HCT116 (cell line): ENCODE measurements at regions not wholly inside any gene's neighbourhood (a gene's known extent, or its start where the extent isn't known, plus 50 kb on each side); places are given as distances from the start of the nearest gene placed in this dataset.

Experiments
- ATAC-seq: fragments of 200-7000 bp; cut with Tn5 transposase; 2 replicates; pipeline ENCODE4 v1.9.1; 2020; ENCODE audit warnings: mild to moderate bottlenecking, moderate library complexity
- BruUV-seq: library from RNA; stranded (reverse); fragments of 400-500 nt; replicated peaks from 2 replicates; lab custom pipeline; 2021; lab: Mats Ljungman, UMichigan
- CTCF ChIA-PET: fragments of 300-600 bp; sonication (Branson Sonifier 250); formaldehyde crosslinking; loops from one replicate; lab custom pipeline; 2021; ENCODE audit warnings: antibody characterized with exemption; lab: Charles Lee
- POLR2A ChIA-PET: fragments of 300-600, 350-600 bp; sonication (Branson Sonifier 250); formaldehyde crosslinking; loops from one replicate; lab custom pipeline; 2021; ENCODE audit warnings: antibody characterized with exemption; lab: Charles Lee
- RAD21 ChIA-PET, 2 experiments: fragments of 300-600 bp; sonication (Branson Sonifier 250); formaldehyde crosslinking; loops; one replicate each; lab custom pipeline; 2023; ENCODE audit warnings: low total read pairs in 2 of 2; ENCODE audit not compliant: uncharacterized antibody in 2 of 2, unreplicated experiment in 2 of 2, low non-redundant PET in 1 of 2; lab: Charles Lee
- DNase-seq: peaks from one replicate; pipeline ENCODE4 v3.0.0-alpha.2; 2010; ENCODE audit warnings: low read depth, low spot score
- H2AFZ ChIP-seq: fragments of 200-600 bp; shearing (Covaris generic), sonication (generic); 2 replicates; pipeline ENCODE4 v1.6.1; 2017; ENCODE audit warnings: low read depth, mixed run types, mixed read lengths, antibody characterized with exemption, low read length; ENCODE audit not compliant: poor library complexity, severe bottlenecking
- H3K27ac ChIP-seq: 2 replicates; pipeline ENCODE4 v1.5.1; 2012; ENCODE audit warnings: low read depth, low read length
- H3K27me3 ChIP-seq: fragments of 200-600 bp; sonication (generic); 2 replicates; pipeline ENCODE4 v1.6.1; 2016; ENCODE audit warnings: mixed run types, low read length, mixed read lengths; ENCODE audit not compliant: insufficient read depth
- H3K36me3 ChIP-seq, 2 experiments: fragments of 200-500 bp in 1 of 2; fragments of 200-600 bp in 1 of 2; sonication (Bioruptor generic) in 1 of 2; sonication (generic) in 1 of 2; 2 replicates each; pipeline versions ENCODE4 v1.5.1 to v1.6.1; 2014 to 2016; ENCODE audit warnings: low read length in 2 of 2, inconsistent platforms in 1 of 2, mixed read lengths in 1 of 2, mixed run types in 1 of 2; ENCODE audit not compliant: insufficient read depth in 2 of 2, control insufficient read depth in 1 of 2
- H3K4me1 ChIP-seq, 2 experiments: fragments of 200-600 bp in 1 of 2; sonication (generic) in 1 of 2; 2 replicates each; pipeline versions ENCODE4 v1.5.1 to v1.6.1; 2012 to 2017; ENCODE audit warnings: low read length in 2 of 2, inconsistent platforms in 1 of 2, mild to moderate bottlenecking in 1 of 2, mixed read lengths in 1 of 2, mixed run types in 1 of 2, moderate library complexity in 1 of 2; ENCODE audit not compliant: insufficient read depth in 2 of 2, control insufficient read depth in 1 of 2
- H3K4me2 ChIP-seq: fragments of 200-600 bp; sonication (generic); 2 replicates; pipeline ENCODE4 v1.6.1; 2017; ENCODE audit warnings: mixed run types, low read length, mixed read lengths
- H3K4me3 ChIP-seq, 2 experiments: fragments of 200-600 bp in 1 of 2; sonication (generic) in 1 of 2; replicated peaks in 1 of 2; 2 replicates each; pipeline ENCODE4 v1.5.1; 2011 to 2016; ENCODE audit warnings: low read length in 2 of 2, control low read depth in 1 of 2, low read depth in 1 of 2, mild to moderate bottlenecking in 1 of 2, mixed read lengths in 1 of 2, mixed run types in 1 of 2
- H3K79me2 ChIP-seq: fragments of 200-600 bp; sonication (generic); 2 replicates; pipeline ENCODE4 v1.6.1; 2017; ENCODE audit warnings: mild to moderate bottlenecking, mixed run types, low read length, moderate library complexity, mixed read lengths; ENCODE audit not compliant: insufficient read depth
- H3K9ac ChIP-seq: fragments of 200-600 bp; sonication (generic); 2 replicates; pipeline ENCODE4 v1.6.1; 2016; ENCODE audit warnings: low read length, mixed read lengths
- H3K9me2 ChIP-seq: fragments of 200-600 bp; sonication (generic), shearing (Covaris generic); 2 replicates; pipeline ENCODE4 v1.6.1; 2017; ENCODE audit warnings: mixed run types, mild to moderate bottlenecking, moderate library complexity; ENCODE audit not compliant: insufficient read depth
- H3K9me3 ChIP-seq, 2 experiments: fragments of 200-500 bp in 1 of 2; fragments of 200-600 bp in 1 of 2; sonication (Bioruptor generic) in 1 of 2; sonication (generic) in 1 of 2; 2 replicates each; pipeline ENCODE4 v1.6.1; 2014 to 2017; ENCODE audit warnings: low read length in 2 of 2, mixed read lengths in 2 of 2, inconsistent platforms in 1 of 2, low read depth in 1 of 2, mild to moderate bottlenecking in 1 of 2, mixed run types in 1 of 2, moderate library complexity in 1 of 2; ENCODE audit not compliant: control insufficient read depth in 1 of 2, insufficient read depth in 1 of 2
- H4K20me1 ChIP-seq: fragments of 200-600 bp; sonication (generic), shearing (Covaris generic); 2 replicates; pipeline ENCODE4 v1.6.1; 2017; ENCODE audit warnings: mixed run types, mild to moderate bottlenecking, moderate library complexity; ENCODE audit not compliant: insufficient read depth
- ATF3 ChIP-seq: IDR thresholded peaks from 2 replicates; pipeline ENCODE4 v1.6.1; 2012
- CEBPB ChIP-seq: IDR thresholded peaks from 2 replicates; pipeline ENCODE4 v1.6.1; 2012; ENCODE audit warnings: low read depth
- ELF1 ChIP-seq: IDR thresholded peaks from 2 replicates; pipeline ENCODE4 v1.6.1; 2012; ENCODE audit warnings: low read depth, borderline replicate concordance
- EZH2 ChIP-seq: fragments of 200-600 bp; sonication (generic); IDR thresholded peaks from 2 replicates; pipeline ENCODE4 v1.6.1; 2017; ENCODE audit warnings: antibody characterized with exemption, mixed run types
- FOSL1 ChIP-seq: IDR thresholded peaks from 2 replicates; pipeline ENCODE4 v1.6.1; 2012; ENCODE audit warnings: low read depth
- MAX ChIP-seq: IDR thresholded peaks from 2 replicates; pipeline ENCODE4 v1.6.1; 2012
- POLR2A ChIP-seq: IDR thresholded peaks from 2 replicates; pipeline ENCODE4 v1.7.0; 2011; ENCODE audit warnings: borderline replicate concordance; ENCODE audit not compliant: insufficient read depth, insufficient read length; ENCODE audit errors: extremely low read depth
- RAD21 ChIP-seq: IDR thresholded peaks from 2 replicates; pipeline ENCODE4 v1.6.1; 2012; ENCODE audit warnings: low read depth, mild to moderate bottlenecking
- SIN3A ChIP-seq: IDR thresholded peaks from 2 replicates; pipeline ENCODE4 v1.6.1; 2012; ENCODE audit warnings: low read depth
- SP1 ChIP-seq: IDR thresholded peaks from 2 replicates; pipeline ENCODE4 v1.6.1; 2012; ENCODE audit warnings: low read depth
- SRF ChIP-seq: IDR thresholded peaks from 2 replicates; pipeline ENCODE4 v1.6.1; 2012; ENCODE audit warnings: low read depth
- TCF7L2 ChIP-seq: IDR thresholded peaks from 2 replicates; pipeline ENCODE4 v1.7.0; 2011; ENCODE audit warnings: borderline replicate concordance, inconsistent platforms; ENCODE audit not compliant: insufficient read depth, insufficient read length; ENCODE audit errors: extremely low read depth
- ZFX ChIP-seq: fragments of 450-650 bp; IDR thresholded peaks from 2 replicates; pipeline ENCODE4 v1.6.1; 2017
- ZNF274 ChIP-seq: fragments of 200-500 bp; sonication (Bioruptor generic); IDR thresholded peaks from 2 replicates; pipeline ENCODE4 v1.6.1; 2014; ENCODE audit warnings: mild to moderate bottlenecking, low read depth, low read length, inconsistent platforms
- intact Hi-C: fragments of 100-400 bp; cut with micrococcal nuclease; formaldehyde crosslinking; loops from 2 replicates; pipeline ENCODE4 v1.10.0; 2022
- TF ChIP-seq, protein P1 (sequence below): IDR thresholded peaks from 2 replicates; pipeline ENCODE4 v1.6.1; 2012; ENCODE audit warnings: low read depth
- TF ChIP-seq, protein P2 (sequence below), 3 experiments: fragments of 200-600 bp in 1 of 3; sonication (generic) in 1 of 3; IDR thresholded peaks in 2 of 3; conservative IDR thresholded peaks in 1 of 3; 2 replicates each; pipeline ENCODE4 v1.5.1; 2012 to 2017; ENCODE audit warnings: low read depth in 2 of 3, low read length in 2 of 3, antibody characterized with exemption in 1 of 3, borderline replicate concordance in 1 of 3, control low read depth in 1 of 3, mild to moderate bottlenecking in 1 of 3, mixed read lengths in 1 of 3, mixed run types in 1 of 3, moderate library complexity in 1 of 3; ENCODE audit not compliant: insufficient read depth in 1 of 3

DNA sequence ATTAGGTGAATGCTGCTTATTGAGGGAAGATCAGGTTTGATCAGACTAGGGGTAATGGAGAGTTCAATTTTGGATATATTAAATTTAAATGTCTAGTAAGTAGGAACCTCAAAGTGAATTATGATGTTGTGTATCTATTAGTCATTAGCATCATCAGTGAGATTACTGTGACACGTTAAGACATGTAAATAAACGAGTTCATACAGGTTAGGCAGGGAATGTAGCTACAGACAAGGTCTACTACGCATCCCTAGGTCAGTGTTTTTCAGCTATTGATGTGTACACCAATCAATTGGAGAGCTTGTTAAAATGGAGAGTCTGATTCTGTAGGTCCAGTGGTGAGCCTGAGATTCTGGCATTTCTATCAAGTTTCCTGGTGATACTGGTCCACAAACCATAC is 120.1 kb upstream of the LRRC4C start:
- POLR2A ChIA-PET: no interaction called here
- TF ChIP-seq RAD21 (no peak), CEBPB (no peak)
- Histone ChIP-seq H3K9me2 (no peaks in the 10 kb centered on the region), H3K9ac (no peak overlapping the region), H3K4me2 (no peak overlapping the region), H3K4me1 (no peaks in the 10 kb centered on the region), H3K9me3 (peaks cover 5 to 8% of the 10 kb centered on the region in 2 experiments; a peak in 2 of 4 replicates), H3K27me3 (no peaks in the 10 kb centered on the region), H2AFZ (no peak overlapping the region), H3K79me2 (no peaks in the 10 kb centered on the region), H3K27ac (no peak overlapping the region), H3K4me3 (no peak overlapping the region), H3K36me3 (no peaks in the 10 kb centered on the region), H4K20me1 (no peaks in the 10 kb centered on the region)
- intact Hi-C loops: no loop called here
- ATAC-seq (no peak), DNase-seq (no peak)
- no TSS peak for BruUV-seq
- CTCF ChIA-PET: no interaction called here
- RAD21 ChIA-PET: no interaction called here

DNA sequence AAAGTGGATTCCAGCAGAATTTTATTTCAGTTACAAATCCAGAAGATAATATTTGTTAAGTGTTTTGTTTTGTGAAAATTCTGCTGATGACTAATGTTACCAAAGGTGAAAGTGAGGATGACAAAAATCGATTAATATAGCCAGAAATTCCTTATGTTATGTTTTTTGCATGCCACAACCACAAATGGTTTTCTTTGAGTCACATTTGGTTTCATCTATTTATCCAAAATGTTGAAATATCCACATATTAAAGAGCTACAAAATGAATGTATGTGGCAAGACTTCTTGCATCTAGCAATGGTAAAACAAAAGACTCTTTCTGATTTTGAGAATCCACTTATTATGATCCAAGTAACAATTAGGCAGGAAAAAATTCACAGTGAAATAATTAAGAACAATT is 150.1 kb upstream of the LRRC4C start:
- Histone ChIP-seq H3K9ac (no peak overlapping the region), H2AFZ (no peak overlapping the region), H3K4me1 (no peaks in the 10 kb centered on the region), H3K9me3 (peaks cover 3 to 16% of the 10 kb centered on the region in 2 experiments; a peak in 2 of 4 replicates), H3K4me2 (no peak overlapping the region), H3K27ac (no peak overlapping the region), H3K36me3 (no peaks in the 10 kb centered on the region), H3K4me3 (no peak overlapping the region), H3K79me2 (no peaks in the 10 kb centered on the region), H4K20me1 (no peaks in the 10 kb centered on the region), H3K27me3 (no peaks in the 10 kb centered on the region), H3K9me2 (no peaks in the 10 kb centered on the region)
- intact Hi-C loops: no loop called here
- CTCF ChIA-PET: no interaction called here
- no peak for ATAC-seq
- POLR2A ChIA-PET: no interaction called here
- no peak for DNase-seq
- BruUV-seq: no TSS peak
- RAD21 ChIA-PET: no interaction called here
- TF ChIP-seq, protein P1, sequence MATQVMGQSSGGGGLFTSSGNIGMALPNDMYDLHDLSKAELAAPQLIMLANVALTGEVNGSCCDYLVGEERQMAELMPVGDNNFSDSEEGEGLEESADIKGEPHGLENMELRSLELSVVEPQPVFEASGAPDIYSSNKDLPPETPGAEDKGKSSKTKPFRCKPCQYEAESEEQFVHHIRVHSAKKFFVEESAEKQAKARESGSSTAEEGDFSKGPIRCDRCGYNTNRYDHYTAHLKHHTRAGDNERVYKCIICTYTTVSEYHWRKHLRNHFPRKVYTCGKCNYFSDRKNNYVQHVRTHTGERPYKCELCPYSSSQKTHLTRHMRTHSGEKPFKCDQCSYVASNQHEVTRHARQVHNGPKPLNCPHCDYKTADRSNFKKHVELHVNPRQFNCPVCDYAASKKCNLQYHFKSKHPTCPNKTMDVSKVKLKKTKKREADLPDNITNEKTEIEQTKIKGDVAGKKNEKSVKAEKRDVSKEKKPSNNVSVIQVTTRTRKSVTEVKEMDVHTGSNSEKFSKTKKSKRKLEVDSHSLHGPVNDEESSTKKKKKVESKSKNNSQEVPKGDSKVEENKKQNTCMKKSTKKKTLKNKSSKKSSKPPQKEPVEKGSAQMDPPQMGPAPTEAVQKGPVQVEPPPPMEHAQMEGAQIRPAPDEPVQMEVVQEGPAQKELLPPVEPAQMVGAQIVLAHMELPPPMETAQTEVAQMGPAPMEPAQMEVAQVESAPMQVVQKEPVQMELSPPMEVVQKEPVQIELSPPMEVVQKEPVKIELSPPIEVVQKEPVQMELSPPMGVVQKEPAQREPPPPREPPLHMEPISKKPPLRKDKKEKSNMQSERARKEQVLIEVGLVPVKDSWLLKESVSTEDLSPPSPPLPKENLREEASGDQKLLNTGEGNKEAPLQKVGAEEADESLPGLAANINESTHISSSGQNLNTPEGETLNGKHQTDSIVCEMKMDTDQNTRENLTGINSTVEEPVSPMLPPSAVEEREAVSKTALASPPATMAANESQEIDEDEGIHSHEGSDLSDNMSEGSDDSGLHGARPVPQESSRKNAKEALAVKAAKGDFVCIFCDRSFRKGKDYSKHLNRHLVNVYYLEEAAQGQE: no peak
- no peak for TF ChIP-seq ELF1
- no peak for TF ChIP-seq TCF7L2
- no peak for TF ChIP-seq ZNF274
- no peak for TF ChIP-seq CEBPB
- no peak for TF ChIP-seq POLR2A
- no peak for TF ChIP-seq EZH2
- TF ChIP-seq FOSL1: no peak
- TF ChIP-seq SRF: no peak
- TF ChIP-seq SP1: no peak
- TF ChIP-seq SIN3A: no peak
- no peak for TF ChIP-seq MAX
- TF ChIP-seq, protein P2, sequence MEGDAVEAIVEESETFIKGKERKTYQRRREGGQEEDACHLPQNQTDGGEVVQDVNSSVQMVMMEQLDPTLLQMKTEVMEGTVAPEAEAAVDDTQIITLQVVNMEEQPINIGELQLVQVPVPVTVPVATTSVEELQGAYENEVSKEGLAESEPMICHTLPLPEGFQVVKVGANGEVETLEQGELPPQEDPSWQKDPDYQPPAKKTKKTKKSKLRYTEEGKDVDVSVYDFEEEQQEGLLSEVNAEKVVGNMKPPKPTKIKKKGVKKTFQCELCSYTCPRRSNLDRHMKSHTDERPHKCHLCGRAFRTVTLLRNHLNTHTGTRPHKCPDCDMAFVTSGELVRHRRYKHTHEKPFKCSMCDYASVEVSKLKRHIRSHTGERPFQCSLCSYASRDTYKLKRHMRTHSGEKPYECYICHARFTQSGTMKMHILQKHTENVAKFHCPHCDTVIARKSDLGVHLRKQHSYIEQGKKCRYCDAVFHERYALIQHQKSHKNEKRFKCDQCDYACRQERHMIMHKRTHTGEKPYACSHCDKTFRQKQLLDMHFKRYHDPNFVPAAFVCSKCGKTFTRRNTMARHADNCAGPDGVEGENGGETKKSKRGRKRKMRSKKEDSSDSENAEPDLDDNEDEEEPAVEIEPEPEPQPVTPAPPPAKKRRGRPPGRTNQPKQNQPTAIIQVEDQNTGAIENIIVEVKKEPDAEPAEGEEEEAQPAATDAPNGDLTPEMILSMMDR (IDR thresholded peaks at IDR 0.05 in 2 of 3, conservative IDR thresholded peaks at IDR 0.05 in 1 of 3; ENCODE audit: borderline replicate concordance in 1 of 3, insufficient read depth in 1 of 3, low read depth in 2 of 3, low read length in 2 of 3): no peak
- TF ChIP-seq ZFX: no peak
- TF ChIP-seq ATF3: no peak
